Neural crest cell (in vitro differentiated cells): ENCODE measurements at regions not wholly inside any gene's neighbourhood (a gene's known extent, or its start where the extent isn't known, plus 50 kb on each side); places are given as distances from the start of the nearest gene placed in this dataset.

Experiments
- DNase-seq: peaks from one replicate; pipeline ENCODE4 v3.0.0; 2021; ENCODE audit warnings: low read depth, mixed read lengths, low spot score
- H3K27ac Mint-ChIP-seq: one replicate; pipeline ENCODE4 v1.8.0; 2021; ENCODE audit warnings: mild to moderate bottlenecking, mixed read lengths; ENCODE audit not compliant: unreplicated experiment
- H3K27me3 Mint-ChIP-seq: 2 replicates; pipeline ENCODE4 v1.8.0; 2021; ENCODE audit warnings: low read depth, mild to moderate bottlenecking, mixed read lengths
- H3K36me3 Mint-ChIP-seq: 2 replicates; pipeline ENCODE4 v1.8.0; 2021; ENCODE audit warnings: low read depth, mild to moderate bottlenecking, mixed read lengths
- H3K4me1 Mint-ChIP-seq: 2 replicates; pipeline ENCODE4 v1.8.0; 2021; ENCODE audit warnings: mixed read lengths
- H3K4me3 Mint-ChIP-seq: one replicate; pipeline ENCODE4 v1.8.0; 2021; ENCODE audit warnings: mild to moderate bottlenecking, mixed read lengths
- H3K9me3 Mint-ChIP-seq: 2 replicates; pipeline ENCODE4 v1.8.0; 2021; ENCODE audit warnings: mixed read lengths
- CTCF ChIP-seq: fragments of 200-600 bp; sonication (generic); conservative IDR thresholded peaks from 2 replicates; pipeline ENCODE4 v1.5.0; 2021; ENCODE audit warnings: antibody characterized with exemption, mild to moderate bottlenecking

- peaks cover 3% of the 10 kb centered on the region for H3K36me3 Mint-ChIP-seq
- H3K9me3 Mint-ChIP-seq, result peaks cover 18% of the 10 kb centered on the region
- peaks cover 3% of the 10 kb centered on the region for H3K27me3 Mint-ChIP-seq
- no peak for TF ChIP-seq CTCF
- no peak overlapping the region for H3K4me3 Mint-ChIP-seq
- DNase-seq, result no peak
- H3K4me1 Mint-ChIP-seq, result no peaks in the 10 kb centered on the region
- no peak overlapping the region for H3K27ac Mint-ChIP-seq
Measured at GRCh38 chr16:14338969-14339368, 267.9 kb downstream of the MRTFB start.

- no peak for TF ChIP-seq CTCF
- no peak for DNase-seq
- Mint-ChIP-seq H3K9me3 (peaks cover 16% of the 10 kb centered on the region), H3K27ac (no peak overlapping the region), H3K4me1 (no peaks in the 10 kb centered on the region), H3K27me3 (peaks cover 3% of the 10 kb centered on the region), H3K4me3 (no peak overlapping the region), H3K36me3 (peaks cover 3% of the 10 kb centered on the region)
Measured at GRCh38 chr16:14338236-14338635, 267.1 kb downstream of the MRTFB start.

- Mint-ChIP-seq H3K9me3 (peaks cover 10% of the 10 kb centered on the region), H3K4me1 (no peaks in the 10 kb centered on the region), H3K4me3 (no peak overlapping the region), H3K27me3 (peaks cover 3% of the 10 kb centered on the region), H3K27ac (no peak overlapping the region), H3K36me3 (peaks cover 3% of the 10 kb centered on the region)
- TF ChIP-seq CTCF, result no peak
- DNase-seq, result no peak
Measured at GRCh38 chr16:14337303-14338191, 266.4 kb downstream of the MRTFB start.

GRCh38 chr16:14335297-14335696, 264.2 kb downstream of the MRTFB start:
- Mint-ChIP-seq H3K27me3 (no peaks in the 10 kb centered on the region), H3K36me3 (no peaks in the 10 kb centered on the region), H3K9me3 (no peaks in the 10 kb centered on the region), H3K4me3 (no peak overlapping the region), H3K4me1 (no peaks in the 10 kb centered on the region), H3K27ac (peak overlapping the region; percentile 29)
- no peak for TF ChIP-seq CTCF
- DNase-seq, result no peak

DNA sequence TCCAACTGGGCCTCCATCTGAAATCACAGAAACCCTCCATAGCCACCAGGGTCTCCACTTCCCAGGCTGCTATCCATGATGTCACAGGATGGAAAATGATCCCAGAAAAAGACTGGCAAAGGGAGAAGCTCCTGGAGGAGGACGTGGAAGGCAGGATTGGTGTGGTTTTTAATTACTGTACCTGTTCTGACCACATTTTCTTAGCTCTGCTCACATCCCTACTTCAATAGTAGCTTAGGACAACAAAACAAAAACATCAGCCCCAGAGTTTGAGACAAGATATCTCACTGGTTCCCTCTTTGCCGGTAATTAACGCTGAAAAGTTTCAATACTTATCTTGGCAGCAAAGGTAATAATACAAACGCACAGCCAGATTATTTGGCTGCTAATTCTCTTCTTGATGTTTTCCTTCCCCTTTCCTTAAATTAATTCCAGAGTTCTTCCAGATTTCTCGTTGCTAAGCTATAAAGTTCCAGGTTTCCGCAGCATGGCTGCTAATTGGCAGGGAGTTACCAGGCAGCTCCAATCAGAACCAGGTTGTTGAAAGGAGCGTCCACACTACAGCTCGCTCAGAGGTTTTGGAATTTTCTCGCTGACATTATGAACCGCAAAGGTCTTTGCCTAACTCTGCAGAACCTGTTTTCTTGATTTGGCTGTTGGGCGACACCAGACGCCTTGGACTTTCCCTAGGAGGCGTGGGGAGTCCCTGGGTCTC, 263.4 kb downstream of the MRTFB start:
- no peak for TF ChIP-seq CTCF
- Mint-ChIP-seq H3K9me3 (no peaks in the 10 kb centered on the region), H3K4me1 (no peaks in the 10 kb centered on the region), H3K27ac (no peak overlapping the region), H3K36me3 (no peaks in the 10 kb centered on the region), H3K27me3 (no peaks in the 10 kb centered on the region), H3K4me3 (no peak overlapping the region)
- no peak for DNase-seq
